T-helper 1 cell (primary cell): ENCODE measurements at regions not wholly inside any gene's neighbourhood (a gene's known extent, or its start where the extent isn't known, plus 50 kb on each side); places are given as distances from the start of the nearest gene placed in this dataset.

ENCODE experiments used
- DNase-seq, 5 donors: peaks; one replicate each; pipeline ENCODE4 v3.0.0-alpha.2; 2012 to 2020

DNA sequence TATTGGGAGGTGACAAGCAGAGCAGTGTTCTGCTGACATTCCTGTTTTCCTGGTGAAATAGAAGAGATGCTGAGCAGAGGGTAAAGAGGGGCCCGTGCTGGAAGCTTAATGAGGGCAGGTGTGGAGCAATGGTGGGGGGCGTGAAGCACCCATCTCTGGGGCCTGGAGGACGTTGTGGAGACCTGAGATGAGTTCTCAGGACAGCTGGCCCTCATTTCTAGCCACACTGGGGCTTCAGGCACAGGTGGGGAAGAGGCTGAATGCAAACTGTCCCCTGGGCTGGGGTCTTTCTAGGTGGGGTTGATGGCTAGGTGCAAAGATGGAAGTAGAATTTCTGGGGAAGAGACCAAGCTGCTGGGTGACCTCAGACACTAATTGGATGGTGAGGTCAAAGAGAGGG, 274.2 kb upstream of the TCERG1L start:
- DNase-seq, result no peak

DNA sequence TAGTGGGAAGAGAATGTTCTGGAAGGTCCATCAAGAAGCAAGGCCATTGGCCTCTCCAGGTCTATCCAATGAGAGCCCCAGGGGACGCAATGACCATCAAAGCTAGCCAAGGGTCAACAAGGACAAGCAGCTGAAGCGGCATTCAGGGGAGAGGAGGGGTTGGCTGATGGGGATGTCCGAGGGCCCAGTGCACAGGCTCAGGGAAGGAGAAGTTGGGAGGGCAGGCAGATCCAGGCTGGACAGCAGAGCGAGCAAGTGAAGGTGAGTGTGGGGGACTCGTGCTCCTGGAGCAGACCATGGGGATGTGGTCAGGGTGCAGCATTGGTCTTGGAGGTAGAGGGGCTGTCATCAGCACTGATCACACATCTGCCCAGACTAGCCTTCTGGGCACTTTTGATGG, 275.4 kb upstream of the TCERG1L start:
- DNase-seq, result no peak

DNA sequence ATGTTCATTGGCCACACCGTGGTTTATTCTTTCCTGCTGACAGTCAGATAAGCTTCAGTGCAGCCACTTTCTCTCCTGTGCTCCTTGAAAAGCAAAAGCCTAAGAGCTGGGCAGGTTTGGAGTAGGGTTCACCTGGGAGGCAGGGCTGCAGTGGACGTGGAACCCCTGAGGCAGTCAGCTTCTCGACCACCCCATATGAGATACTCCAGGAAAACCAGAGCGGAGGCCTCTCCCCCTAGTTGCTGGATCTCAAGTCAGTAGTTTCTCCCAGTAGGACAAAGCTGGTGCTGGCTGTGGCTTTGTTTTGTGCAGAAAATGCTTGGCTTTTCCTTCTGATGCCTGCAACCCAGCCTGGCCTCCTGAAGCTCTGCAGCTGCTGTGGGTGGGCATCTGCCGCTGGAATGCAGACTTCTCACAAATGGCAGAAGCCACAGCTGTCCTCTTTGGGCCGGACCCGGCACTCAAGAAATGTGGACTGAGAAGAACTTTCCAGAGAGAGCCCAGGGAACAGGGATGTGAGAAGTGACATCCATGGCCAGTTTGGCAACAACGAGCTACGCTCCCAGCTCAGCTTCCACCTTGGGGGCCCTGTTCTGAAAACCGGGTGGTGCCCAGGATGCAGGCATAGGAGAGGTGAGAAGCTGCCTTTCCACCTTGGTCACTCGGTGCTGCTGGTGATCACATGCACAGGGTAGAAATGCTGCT, 276.6 kb upstream of the TCERG1L start:
- DNase-seq, result no peak

DNA sequence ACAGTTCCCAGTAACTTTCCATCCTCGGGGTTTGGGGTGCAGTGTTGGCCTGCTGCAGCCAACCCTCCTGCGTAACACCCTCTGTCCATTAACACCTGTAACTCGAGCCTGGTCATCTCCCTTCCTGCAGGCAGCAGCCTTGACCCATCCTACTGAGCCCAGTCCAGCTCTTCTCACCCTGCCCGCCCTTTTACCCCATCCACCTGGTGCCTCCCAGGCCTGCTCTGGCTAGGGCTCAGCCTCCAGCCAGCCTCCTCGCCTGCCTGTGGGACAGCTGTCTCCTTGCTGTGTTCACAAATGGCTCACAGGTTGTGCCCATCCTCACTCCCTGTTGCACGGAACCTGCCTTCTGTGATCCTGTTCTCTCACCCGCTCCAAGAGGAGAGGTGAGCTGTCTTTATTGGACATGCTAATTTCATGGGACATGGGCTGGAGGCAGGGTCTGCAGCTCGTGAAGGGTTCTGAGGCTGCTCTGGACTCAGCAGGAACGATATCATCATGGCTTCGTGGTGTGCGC, 277.2 kb upstream of the TCERG1L start:
- no peak for DNase-seq

DNA sequence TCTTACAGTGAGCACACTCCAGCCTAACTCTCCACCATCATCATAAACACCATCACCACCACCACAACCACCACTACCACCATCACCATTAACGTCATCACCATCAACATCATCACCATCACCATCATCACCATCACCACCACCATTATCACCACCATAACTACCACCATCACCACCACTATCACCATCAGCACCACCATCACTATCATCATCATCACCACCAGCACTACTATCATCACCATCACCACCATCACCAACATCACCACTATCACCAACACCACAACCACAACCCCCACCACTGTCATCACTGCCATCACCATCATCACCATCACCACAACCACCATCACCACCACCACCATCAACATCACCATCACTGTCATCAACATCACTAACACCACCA, 279.0 kb upstream of the TCERG1L start:
- DNase-seq, result no peak

DNA sequence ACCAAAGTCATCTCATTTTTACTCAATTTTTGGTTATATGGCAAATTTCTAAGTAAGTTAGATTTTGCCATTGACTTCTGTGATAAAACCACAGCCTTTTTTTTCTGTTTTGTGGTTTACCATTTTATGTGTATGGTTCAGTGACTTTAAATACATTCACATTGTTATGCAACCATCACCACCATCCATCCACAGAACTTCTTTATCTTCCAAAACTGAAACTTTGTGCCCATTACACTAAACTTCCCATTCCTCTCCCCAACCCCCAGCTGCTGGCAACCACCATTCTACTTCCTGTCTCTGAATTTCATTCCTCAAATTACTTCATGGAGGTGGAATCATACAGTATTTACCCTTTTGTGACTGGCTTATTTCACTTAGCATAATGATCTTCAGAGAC, 280.4 kb upstream of the TCERG1L start:
- DNase-seq, result no peak

DNA sequence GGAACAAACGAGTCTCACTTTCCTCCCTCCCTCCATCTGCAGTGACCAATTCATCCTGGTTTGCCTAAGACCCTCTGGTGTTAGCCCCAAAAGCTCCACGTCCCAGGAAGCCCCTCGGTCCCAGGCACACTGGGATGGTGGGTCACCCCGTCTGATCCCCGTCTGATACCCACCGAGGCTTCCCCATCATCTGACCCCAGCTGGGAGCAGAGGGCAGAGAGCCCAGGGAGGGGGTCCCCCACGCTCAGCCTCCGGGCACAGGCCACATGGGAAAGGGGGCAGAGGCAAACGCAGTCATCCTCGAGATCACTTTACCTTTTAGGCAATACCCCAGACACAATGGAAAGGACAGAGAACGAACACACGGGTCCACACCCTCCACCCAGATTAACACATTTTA, 291.6 kb upstream of the PPP2R2D start:
- no peak for DNase-seq

DNA sequence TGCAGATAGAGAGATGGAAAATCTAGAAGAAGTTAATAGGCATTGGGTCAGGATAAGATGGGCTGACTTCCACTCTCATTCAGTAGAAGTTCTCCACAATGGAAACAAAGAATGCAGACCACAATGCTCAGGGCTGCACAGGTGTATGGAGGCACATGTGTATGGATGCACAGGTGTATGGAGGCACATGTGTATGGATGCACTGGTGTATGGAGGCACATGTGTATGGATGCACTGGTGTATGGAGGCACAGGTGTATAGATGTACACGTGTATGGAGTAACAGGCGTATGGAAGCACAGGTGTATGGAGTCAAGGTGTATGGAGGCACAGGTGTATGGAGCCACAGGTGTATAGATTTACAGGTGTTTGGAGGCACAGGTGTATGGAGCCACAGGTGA, 285.7 kb upstream of the PPP2R2D start:
- no peak for DNase-seq

DNA sequence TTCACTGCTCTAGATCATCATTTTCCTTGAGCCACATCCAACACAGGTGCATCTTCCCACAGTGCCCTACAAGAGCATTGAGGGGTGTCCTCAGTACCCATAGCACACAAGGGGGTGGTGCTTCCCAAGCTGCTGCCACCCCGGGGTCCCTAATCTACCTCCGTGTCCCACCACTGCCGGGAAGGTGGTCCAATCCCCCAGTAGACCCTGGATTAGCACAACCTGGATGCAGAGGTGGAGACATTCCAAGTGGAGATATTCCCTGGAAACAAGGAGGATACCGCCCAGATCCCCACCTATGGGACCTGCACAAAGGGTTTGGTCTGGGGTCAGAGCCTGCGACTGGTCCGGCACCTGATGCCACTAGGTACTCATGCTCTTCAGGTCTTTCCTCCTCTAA, 284.8 kb upstream of the PPP2R2D start:
- DNase-seq, result no peak

DNA sequence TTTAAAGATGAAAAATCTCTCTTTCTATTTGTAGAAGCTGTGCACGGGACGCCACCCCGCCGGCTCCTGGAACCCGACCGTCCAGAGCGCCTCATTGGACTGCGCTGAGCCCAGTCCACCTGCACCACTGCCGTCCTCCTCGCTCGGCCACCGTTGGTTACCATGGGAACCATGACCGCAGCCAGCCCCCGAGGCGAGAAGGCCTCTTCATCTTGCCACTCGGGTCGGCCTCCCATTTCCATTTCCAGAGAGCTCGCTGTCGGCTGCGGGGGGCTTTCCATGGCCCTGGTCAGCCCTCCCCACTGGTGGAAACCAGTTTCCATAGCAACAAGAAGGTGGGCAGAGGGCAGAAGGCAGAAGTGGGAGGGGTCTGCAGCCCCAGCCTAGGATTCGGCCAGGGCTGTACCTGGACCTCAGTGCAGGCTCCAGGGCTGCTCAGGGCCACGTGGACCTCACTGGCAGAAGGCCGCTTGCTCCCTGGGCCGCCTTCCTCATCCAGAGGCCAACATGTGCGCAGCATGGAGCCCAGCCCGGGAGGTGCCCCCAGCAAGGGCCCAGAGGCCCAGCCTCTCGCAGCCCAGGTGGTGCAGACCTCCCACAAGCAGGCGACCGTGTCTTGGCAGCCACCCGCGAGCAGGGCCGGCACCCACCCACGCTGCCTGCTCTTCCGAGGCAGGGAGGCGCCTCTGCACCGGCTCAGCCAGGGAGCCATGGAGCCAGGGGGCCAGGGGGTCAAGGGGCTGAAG, 283.5 kb upstream of the PPP2R2D start:
- DNase-seq, result no peak

DNA sequence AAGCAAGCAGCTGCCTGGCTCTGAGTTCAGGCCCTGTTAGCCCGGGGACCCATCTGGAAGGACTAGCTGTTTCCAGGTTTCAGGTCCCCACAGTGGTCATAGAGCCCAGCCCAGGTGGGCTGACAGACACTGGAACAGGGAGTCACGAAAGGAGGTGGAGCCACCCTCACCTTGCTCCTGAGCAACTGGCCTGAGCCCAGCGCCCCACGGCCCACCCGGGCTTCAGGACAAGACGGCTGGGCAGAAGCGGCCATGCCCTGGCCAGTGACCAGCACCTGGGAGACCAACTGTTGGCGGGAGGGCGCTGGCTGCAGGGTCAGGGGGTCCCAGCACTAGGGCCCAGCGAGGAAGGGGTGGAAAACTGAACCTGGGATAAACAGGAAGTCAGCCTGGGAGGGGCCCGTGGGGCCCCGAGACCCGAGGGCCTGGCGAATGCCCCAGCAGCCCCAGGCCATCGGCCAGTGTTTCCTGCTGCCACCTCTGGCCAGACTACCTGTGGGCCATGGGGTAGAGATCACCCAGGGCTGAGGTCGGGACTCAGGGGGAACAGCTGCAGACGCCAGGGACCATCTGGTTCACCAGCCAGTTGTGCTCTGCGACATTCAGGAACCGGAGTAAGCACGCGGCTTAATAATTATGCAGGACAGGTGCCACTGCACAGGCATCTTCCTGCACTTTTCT, 282.1 kb upstream of the PPP2R2D start:
- DNase-seq, result no peak

DNA sequence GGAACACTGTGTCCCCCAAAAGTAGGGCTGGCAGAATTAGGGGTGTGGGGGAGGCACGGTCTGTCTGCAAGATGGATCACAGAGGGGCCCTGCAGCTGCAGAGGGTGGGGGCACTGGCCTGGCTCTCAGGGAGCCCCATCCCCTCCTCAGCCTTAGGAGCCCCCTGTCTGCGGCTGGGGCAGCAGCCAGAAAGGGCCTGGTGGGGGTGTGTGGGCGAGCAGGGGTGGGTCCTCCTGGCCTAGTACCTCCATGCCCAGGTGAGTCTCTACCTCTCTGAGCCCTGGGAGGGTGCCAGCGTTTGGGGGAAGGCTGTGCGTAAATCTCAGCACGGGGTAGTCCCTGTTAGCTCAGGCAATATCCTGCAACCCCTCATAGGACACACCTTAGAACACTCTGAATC, 280.5 kb upstream of the PPP2R2D start:
- DNase-seq, result no peak

DNA sequence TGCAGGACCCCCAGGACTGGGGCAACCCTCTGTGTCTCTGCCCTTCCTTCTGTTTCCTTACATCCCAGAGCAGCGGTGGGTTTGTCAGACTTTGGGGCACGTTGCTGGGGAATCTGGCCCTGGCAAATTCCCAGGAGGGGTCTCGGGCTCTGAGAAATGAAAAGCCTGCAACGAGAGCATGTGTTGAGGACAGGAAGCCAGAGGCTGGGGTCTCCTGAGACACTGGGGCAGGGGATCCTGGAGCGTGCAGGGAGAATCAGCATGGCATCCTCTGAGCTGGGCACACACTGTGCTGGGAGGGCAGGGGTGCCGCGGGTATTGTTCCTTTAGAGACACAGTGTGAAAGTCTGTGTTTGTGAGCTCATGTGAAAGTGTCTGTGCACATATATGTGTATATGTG, 279.9 kb upstream of the PPP2R2D start:
- no peak for DNase-seq

DNA sequence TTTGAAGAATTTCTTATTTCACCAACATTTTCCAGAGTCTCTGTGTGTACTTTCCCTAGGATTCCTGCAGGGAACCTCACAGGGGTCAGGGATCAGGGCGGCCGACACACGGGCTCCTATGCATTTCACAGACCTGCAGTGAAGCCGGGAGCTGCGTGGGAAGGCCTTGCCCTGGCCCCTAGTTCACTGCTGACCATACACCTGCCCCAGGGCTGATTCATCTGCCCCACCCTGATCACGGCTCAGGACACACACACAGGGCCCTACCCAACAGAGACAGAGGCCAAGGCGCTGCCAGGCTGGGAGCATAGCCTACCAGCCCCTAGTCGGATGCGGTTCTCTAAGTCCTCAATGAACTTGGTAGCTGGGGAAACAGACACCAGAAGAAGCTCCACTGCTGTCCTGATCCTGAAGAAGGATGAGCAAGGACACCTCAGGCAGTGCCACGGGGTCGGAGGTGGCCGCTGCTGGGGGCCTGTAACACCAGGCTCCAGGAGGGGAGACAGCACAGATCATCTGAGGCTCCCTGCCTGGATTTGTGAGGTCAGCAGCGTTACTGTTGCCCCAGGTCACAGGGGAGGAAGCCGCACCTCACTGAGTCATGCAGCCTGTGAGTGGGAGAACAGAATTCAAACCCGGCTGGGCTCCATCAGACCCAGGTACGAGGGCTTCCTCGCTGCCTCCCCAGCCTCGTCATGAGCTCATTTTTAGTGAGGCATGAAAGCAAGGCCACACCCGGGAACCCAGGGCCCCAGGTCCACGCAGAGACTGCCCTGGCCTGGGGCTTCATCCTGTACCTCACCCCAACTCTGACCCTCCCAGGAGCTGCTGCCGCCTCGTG, 278.8 kb upstream of the PPP2R2D start:
- no peak for DNase-seq

DNA sequence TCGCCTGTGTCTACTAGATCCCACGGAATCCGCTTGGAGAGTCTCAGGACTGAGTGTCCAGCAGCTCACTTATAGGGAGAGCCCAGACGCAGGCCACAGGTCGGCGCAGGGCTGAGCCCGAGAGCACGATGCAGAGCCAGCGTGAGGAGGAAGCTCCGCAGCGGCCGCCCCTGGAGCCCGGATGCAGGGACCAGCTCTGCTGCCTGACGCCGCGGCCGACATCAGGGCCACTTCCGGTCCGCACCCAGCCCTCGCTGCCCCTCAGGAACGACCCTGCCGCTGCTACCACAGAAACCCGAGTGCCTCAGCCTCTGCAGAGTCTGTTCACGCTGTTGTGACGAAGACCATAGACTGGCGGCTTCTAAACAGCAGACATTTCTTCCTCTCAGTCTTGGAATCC, 275.8 kb upstream of the PPP2R2D start:
- no peak for DNase-seq

DNA sequence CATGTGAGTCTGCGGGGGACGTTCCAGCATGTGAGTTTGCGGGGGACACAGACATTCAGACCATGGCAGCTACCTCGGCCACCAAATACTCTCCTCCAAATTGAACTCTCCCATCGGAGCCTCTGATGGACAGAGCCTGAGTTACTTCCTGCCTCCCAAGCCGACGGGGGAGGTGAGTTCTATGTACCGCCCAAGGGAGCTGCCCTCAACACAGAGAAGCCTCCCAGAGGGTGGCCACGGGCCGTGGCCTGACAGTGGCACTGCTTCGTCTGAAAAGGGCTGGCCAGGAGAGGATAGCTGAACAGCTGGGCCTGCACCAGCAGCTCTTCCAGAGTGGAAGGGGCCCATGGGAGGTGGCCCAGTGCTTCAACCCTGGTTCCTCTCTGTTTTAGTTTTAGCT, 274.5 kb upstream of the PPP2R2D start:
- no peak for DNase-seq

DNA sequence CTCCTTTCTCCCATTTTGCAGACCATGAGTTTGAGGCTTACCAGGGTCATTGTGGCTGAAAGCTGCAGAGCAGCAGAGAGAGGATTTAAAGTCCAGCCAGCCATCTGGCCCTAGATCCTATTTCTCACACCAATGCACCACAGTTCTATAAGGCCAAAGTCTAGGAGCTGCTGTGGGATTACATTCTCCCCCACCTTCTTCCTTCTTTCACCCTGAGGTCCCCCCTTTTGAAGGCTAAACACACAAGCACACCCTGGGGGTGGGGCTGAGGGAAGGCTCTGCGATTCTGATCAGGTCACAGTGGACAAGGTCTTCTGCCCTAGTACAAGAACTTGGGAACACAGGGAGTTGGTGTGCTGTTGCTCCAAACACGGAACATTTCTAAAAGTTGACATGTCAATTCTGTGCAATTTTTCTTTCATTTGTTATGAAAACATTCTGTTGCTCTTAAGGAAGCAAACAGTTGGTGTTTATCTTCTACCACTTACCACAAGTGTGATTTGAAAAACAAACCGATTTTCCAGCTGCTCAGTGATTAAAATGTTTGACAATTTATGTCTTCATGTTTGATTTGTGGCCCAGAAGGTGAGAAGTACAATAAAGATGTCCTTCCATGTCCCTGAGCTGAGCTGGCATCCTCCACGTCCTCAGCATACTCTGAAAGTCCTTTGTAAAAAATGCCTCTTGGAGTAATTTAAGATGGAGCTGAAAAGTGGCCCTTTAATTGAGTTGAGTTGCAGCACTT, 271.6 kb upstream of the PPP2R2D start:
- no peak for DNase-seq

DNA sequence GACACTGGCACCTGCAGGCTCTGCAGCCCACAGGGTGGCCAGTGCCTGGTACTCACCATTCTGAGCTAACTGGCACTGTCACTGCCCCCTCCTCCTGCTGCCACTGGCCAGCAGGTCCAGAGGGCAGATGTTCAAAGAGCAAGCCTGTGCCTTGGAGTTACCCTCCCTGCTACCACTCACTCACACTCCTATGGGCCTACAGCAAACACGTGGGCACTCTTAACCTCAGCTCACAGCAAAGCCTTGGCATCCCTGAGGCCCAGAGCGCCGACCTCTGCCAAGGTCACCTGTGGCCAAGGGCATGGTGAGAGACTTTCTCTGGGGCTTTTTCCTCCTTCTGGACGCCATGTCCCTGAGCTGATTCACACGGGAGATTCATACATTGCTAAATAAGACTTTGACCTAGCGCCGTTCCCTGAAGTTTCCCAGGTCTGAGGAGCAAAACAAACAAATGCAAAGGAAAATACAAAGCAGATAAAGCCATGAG, 270.0 kb upstream of the PPP2R2D start:
- DNase-seq, result no peak

DNA sequence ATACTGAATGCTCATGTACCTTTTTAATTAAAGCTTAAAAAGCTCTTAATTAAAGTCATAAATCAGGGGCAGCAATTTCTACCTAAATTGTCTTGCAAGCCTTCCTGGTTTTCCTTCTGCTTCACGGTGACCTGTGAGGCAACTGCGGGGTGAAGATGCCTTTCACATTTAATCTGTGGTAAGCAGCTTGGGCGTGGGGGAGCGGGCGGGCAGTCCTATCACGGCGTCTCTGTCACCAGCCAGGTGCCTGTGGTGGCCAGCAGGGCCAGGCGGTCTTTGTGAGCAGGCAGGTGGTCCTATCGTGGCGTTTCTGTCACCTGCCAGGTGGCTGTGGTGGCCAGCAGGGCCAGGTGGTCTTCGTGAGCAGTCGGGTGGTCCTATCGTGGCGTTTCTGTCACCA, 269.2 kb upstream of the PPP2R2D start:
- DNase-seq, result no peak

DNA sequence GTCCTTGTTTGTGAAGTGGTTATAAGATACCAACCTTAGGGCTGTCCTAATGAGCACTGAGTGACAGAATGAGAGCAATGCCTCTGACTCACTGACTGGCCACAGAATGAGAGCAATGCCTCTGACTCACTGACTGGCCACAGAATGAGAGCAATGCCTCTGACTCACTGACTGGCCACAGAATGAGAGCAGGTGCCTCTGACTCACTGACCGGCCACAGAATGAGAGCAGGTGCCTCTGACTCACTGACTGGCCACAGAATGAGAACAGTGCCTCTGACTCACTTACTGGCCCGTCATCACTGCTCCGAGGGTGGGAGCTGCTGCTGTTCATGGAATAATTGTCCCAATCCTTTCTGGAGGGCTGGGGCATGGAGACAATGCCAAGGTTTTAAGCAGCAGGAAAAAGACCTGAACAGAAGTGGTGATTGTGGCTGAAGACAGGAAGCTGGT, 265.2 kb upstream of the PPP2R2D start:
- no peak for DNase-seq

DNA sequence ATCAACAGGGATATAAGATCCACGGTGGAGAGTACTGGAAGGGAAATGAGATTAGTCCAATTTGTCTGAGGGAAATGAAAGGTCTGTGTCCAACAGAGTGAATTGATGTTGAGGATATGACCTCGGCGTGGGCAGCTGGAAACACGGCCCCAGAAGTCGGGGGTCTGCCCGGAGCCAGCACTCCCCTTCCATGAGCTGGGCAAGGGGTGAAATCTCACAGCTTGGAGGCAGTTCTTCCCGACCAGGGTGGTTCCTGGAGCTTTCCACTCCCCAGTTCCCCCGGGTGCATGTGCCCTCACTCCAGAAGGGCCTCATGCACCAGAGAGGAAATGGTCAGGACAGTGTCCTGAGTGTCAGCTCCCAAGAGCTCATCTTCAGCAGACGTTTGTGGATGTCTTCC, 264.7 kb upstream of the PPP2R2D start:
- DNase-seq, result no peak
